ENCODE measurements at regions not wholly inside any gene's neighbourhood (a gene's known extent, or its start where the extent isn't known, plus 50 kb on each side); places are given as distances from the start of the nearest gene placed in this dataset.
A peak's percentile ranks its signal among the peaks of the same experiment; 100 is the strongest.

DNA sequence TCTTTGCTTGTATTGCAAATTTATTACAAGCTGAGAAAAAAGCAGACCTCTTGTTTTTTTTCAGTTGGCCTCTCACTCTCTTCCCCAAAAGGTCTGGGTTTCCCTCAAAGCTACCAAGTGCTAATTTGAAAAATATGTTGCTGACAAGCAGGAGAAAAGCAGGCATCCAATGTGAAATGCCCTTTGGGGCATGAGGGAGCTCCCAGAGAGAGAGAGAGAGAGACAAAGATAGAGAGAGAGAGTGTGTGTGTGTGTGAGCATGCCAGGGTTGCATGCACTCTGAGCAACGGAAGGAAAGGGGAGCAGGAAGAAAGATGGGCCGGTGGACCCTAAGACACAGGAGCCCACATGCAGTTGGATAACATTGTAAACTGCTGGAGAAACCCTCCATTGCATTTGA lies 358.4 kb downstream of the TMEM38B start:
- DNase-seq (ENCODE audit: low read depth) = no peak

DNA sequence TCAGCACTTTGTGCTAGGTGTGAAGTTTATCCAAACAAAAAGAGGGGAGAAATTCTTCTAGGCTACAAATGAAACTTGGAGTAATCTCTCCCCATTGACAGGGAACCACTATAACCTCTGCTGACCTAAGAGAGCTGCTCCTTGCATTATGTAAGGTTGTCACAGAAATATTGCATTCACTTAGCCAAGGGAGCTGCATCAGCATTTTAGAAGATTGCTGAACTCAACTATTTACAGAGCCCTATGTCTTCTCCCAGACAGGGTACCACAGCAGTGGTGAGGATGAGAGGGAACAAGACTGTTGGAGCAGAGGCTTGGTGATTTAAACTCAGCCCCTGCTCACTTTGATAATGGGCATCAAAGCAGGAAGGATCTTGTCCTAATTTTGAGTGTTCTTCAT lies 362.0 kb downstream of the TMEM38B start:
- no peak for DNase-seq (ENCODE audit: low read depth)

DNA sequence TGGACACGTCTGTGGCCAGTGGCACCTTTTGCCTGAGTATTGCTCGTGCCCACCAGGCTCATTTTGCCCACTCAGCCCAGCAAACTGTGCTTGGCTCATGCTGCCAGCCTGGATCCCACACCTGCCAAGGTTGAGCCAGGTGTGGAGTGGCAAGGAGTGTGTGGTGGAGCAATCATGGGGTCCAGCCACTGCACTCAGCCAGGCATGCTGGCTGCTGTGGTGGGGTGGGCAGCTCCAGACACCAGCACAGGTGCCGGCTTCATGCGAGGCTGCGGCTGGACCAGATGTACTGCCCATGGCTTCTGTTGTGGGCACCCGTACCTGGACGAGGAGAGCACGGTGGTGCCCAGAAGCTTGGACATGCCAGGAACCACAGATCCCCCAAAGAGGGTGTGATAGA lies 364.1 kb downstream of the TMEM38B start:
- DNase-seq (ENCODE audit: low read depth) = no peak

DNA sequence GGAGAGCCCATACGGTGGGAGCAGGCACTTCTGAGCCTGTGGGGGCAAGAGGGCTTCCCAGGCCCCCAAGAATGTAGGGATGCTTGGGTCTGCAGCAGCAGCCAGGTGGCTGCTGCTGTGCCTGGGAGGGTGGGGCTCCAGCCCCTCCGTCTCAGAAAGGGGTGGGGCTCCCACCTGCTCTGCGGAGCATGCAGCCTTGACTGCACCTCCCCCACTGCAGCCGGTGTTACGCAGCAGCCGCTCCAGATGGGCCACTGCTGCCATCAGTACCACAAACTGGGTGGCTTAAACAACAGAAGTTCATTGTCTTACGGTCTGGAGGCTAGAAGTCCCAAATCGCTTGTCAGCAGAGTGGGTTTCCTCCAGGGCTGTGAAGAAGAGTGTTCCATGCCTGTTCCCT lies 365.5 kb downstream of the TMEM38B start:
- no peak for DNase-seq (ENCODE audit: low read depth)

DNA sequence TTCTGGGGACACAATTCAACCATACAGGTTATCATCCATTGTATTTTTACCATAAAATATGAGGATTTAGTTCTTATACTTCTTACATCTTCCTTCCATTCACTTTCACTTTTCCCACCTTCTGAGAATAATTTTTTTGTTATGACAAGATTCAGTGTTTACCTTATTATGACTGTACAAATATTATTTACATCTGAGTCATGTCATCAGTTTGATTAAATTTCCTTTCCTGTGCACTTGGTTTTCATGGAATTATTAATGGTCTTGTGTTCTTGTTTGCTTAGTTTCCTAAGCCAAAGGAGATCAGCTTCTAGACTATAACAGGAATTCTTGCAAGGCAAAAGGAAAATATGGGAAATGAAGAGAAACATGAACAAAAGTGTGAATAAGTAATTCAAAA lies 366.5 kb downstream of the TMEM38B start:
- no peak for DNase-seq (ENCODE audit: low read depth)

DNA sequence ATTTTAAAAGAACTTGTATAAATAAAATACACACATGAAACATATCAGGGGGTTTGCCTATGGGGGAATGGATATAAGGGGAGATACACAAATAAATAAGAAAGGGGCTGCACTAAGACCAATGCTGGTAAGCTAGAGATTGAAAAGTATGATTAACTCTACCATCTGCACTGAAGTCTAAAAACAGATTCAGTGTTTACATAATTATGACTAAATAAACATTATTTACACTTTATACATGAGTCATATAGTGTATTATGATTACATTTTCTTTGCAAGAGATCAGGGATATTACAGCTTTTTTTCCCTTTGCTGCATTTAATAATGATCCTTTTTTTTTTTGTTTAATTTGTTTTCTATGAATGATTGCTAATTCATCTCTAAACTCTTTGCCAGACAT lies 367.9 kb downstream of the TMEM38B start:
- no peak for DNase-seq (ENCODE audit: low read depth)

DNA sequence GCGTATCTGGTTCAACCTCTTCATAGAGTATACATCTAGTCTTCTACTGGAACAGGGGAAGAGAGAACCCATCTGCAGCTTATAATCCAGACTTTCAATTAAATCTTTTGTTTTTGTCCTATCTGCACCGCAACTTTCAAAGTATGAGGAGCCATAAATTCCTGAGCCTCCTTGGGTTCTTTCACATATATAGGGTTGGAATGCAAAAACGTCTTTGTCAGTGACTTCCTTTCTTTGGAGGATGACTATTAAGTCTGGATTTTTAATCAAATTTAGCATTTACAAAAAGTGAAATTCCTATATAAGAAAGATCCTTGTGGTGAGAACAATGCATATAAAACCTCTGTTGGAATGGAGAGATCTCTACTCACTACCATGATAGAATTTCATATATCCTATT lies 370.8 kb downstream of the TMEM38B start:
- DNase-seq (ENCODE audit: low read depth) = no peak

DNA sequence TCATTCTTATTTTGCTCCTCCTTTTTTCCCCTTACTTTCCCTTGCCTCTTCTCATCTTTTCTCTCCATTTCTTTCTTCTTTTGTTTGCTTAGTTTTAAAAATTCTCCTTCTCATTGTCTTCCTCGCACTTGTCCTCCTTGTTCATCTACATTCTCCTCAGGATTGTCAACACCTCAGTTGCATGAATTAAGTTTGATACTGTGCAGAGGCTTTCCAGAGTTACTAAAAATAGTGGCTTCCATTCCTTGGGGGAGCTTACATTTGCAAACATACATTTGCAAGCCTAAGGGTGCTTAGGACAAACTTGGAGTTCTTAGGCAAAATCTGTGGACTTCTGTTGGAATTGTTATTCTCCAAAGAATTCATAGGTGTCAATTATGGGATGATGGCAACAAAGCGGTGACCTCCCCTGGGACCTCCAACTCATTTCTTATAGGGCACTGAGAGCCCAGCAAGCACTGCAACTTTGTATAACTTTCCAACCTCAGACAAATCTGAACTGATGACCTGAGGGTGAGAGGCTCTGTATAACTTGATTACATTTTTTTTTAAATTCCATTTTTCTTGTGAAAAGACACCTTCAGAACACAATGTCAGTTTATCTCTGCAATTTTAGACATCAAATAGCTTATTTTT lies 371.4 kb downstream of the TMEM38B start:
- DNase-seq (ENCODE audit: low read depth) = no peak

DNA sequence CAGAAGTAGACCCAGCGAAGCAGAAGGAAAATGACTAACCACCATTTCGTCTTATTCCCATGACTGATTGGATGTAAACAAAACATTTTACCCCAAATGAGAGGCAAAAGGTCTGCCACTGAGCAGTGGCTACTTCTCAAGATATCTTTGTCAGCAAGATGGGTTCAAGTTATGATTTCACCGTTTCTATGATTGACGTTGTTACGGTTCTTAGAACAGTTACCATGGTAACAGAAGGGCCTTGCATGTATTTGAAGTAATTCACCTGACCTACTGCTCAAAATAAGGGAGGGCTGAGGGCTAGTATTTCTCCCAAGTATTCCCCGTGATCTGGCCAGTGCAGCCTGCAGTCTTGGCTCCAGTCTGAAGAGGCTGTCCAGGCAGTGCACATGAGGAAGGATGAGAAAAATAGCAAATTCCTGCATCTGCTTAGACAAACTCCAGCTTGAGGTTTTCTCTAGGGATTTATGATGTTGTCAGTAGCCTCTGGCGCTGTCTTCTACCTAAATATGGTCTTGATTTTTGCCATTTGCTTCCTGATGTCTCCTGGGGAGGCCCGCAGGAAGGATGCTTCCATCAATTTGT lies 372.7 kb downstream of the TMEM38B start:
- DNase-seq (ENCODE audit: low read depth) = no peak

DNA sequence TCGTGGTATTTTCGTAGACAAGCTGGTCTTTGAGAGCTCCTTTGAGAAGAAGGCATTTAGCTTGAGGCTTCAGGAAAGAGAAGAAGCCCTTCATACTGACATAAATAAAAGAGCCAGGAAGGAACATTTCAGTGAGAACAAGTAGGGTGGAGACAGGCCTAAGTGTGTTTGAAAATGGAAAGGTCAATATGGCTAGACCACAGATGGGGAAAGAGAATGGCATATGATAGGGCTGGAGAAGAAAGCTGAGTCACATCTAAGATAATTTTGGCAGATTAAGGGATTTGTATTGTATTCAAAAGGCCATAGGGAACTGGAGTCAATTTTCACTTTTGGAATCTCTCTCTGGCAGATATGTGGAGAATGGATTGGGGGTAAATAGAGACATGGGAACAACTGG lies 374.9 kb downstream of the TMEM38B start:
- DNase-seq (ENCODE audit: low read depth) = no peak

DNA sequence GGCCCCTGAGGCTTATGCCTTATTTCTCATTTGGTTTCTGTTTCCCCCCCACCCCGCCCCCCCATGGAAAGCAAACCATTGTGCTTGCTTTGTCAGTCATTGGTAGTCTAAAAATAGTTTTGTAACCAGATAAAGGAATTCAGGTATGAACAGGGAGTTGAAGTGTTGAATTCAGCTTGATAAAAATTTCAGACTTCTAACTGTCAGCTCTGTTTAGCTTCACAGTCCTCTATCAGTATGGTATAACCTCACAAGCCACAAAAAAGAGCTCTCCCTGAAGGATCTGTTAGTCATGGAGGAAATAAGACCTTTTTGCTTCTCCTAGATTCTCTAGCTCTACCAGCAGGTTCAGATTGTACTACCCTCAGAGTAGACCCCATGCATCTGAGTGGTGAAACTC lies 378.1 kb downstream of the TMEM38B start:
- DNase-seq (ENCODE audit: low read depth) = no peak

DNA sequence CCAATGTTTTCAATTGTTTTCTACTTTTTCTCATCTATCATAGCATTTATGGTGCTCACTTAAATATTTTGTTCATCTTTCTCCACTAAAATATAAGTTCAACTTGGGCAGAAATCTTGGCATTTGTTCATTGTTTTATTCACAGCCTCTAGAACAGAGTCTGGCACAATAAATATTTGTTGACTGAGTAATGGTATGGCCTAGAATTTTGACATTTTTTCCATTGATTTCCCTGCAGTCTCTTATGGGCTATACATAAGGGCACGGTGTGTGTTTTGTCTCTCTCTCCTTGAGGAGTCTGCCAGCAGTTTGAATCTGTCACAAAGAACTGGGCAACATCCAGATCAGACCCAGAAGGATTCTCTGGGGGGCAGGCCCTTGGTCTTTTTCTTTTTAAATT lies 379.7 kb downstream of the TMEM38B start:
- DNase-seq (ENCODE audit: low read depth) = no peak

DNA sequence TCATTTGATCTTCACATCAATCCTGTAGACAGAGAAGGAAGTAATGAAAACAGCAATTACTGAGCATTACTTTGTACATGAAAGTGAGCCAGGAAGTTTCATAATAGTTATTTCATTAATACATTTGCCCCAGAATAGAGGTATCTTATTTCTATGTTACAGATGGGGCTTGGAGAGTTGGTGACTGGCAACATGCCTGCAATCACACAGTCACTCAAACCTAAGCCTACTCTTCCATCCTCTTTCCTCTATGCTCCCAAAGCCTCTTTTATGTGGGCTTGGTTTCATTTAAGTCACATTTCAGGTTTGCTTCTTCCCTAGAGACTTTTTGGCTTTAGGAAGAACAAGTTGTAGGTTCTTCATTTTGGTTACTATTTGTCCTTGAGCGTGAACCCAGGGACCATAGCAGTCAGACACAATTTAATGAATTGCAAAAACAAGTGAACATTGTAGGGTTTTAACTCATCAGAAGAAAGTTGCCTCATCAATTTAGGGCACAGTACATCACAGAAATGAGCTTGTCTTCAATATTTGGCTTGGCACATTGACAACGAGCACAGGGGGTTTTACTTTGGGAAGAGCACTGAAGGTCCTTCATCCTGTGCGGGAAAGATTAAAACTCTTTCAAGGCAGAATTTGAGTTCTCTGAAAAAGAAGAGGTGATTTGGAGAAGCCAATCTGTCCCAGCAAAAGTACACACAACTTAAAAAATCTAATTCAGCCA lies 381.1 kb downstream of the TMEM38B start:
- no peak for DNase-seq (ENCODE audit: low read depth)

DNA sequence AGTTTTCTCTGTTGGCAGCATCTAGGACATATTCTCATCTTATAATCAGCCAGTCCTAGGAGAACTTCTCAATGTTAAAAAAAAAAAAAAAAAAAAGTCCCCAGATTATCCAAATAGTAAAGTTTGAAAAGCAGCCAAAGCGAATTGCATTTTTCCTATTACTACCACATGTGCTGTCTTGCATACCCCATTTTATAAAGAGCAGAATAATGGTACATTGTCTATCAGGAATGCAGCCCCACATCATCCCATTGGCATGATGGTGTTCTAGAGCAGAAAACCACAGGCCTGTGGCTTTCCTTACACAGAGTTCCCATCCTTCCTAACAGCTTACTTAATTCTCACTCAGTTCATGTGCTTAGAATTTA lies 381.6 kb downstream of the TMEM38B start:
- peak; percentile 47 for DNase-seq (ENCODE audit: low read depth)

DNA sequence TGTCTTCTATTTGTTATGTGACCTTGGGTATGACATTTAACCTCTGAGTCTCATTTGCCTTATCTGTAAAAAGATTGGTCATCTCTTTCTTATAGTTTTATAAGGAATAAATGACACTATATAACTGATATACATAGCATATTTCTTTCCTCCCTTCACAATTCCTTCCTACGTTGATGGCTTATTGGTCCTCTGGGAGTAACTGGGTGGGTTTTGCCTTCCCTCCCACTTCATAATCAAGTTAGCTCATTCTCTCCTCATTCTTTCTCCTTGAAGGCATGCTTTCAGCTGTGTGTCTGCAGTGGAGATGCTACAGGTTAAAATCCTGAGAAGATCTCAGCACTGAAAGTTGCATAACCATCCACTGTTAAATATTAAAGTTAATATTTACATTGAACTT lies 382.4 kb downstream of the TMEM38B start:
- DNase-seq (ENCODE audit: low read depth) = no peak

DNA sequence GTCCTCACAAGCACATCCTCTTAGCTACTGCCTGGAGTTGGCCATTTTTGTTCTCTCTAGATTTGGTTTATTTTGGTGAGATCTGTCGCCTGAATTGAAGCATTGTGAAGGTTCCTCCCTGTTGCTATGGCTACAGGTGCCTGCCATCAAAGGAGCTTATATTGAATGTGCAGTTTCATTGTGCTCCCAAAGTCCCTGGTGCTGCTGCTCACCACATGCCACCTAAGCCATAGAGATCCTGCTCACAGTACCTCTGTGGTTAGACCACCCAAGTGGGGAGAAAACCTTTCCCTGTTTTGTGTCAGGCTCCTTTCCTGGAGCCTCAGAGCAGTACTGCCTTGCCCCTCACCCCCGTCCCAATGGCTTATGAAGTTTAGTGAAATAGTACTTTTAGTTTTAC lies 383.4 kb downstream of the TMEM38B start:
- DNase-seq (ENCODE audit: low read depth) = no peak

DNA sequence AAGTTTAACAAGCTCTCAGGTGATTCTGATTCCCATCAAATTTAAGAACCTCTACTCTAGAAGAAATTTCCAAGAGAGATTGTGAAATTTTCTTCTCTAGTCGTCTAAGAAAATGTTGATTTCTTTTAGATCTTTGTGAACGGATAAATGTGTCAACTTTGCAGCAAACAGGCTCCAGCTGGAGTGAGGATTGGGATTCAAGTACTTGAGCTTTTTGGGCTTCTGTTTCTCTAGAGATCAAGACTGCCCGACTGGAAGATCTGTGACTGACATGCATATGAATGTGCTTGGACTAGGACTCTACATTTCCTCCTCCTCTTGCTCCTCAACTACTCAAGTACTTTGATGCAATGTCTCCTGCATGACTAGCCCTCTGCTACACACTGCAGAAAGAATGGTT lies 388.3 kb downstream of the TMEM38B start:
- DNase-seq (ENCODE audit: low read depth) = no peak

DNA sequence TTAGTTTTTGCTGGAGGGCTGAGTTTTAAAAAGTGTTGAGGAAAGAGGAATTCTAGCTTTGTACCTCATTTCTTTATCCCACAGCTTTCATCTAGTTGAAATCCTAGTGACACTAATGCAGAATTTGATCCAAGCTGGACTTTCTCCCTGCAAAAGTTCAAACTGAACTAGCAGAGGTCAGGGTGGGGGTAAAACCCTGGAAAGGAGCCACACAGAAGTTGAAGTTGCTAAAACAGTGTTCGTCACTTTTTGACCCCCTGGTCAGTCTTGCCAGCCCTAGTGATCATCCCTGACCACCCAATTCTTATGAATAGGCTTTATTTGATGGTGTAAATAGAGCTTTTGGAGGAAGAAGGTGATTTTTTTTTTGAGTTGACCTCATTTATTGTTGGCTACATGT lies 390.4 kb downstream of the TMEM38B start:
- DNase-seq (ENCODE audit: low read depth) = no peak

DNA sequence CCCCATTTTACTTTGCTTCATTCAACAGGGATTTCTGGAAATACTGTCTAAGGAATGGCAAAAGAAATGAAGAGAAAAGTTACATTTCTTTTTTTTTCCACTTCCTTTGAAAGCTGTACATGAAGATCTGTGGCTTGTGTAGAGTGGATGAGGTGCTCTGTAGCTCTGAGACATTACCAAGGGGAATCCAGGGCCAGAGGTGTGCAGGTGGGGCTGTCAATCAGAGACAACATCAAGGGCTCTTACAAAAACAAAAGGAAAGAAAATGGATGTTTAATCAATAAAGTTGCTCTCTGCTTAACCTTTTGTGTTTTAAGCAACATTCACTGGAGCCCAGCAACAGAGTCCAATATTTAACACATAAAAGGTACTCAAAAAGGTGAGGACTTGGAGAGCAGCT lies 391.1 kb downstream of the TMEM38B start:
- DNase-seq (ENCODE audit: low read depth) = no peak

DNA sequence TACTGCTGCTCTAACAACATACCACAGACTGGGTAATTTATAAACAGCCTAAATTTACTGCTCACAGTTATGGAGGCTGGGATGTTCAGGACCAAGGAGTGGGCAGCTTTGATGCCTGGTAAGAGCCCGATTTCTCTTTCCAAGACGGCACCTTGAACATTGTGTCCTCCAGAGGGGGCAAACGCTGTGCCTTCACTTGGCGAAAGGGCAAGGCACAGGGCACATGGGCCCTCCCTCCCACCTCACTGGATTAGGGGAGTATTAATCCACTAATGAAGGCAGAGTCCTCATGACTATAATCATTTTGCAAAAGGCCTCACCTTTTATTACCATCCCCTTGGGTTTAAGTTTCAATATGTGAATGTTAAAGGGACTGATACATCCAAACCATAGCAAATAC lies 397.7 kb downstream of the TMEM38B start:
- no peak for DNase-seq (ENCODE audit: low read depth)

DNA sequence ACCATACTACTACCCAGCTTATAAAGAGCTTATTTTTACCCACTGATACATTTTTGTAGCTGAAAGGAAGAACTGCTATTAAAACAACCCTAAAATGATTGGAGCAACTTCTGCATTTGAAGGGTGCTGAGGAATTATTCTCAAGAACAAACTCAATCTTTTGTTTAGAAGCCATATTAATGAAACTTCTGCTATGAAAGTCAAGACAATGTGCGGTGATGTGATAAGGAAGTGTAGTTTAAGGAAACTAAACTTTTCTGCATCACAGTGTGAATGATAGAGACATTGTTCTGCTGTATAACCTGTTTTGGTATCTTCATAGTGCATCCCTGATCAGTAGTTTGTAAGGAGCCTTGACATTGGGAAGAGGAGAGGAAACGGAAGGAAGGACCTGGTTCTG lies 408.5 kb downstream of the TMEM38B start:
- no peak for DNase-seq (ENCODE audit: low read depth)

DNA sequence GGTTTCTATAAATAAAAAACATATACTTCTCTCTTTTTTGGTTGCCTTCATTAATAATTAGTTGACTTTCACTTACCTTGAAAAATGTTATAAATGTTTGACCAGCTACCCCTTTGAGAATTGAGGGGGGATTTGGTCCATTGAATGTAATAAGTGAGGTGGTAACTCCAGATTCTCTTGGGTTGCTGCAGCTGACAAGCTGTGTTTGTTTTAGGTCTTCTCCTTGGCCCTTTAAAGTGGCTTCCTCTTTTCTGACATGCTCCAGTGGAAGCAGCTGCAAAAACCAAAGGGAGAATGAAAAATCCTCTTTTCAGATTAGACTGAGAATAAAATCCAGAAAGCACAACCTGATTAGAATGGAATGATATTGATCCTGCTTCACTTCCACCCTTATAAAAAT lies 410.5 kb downstream of the TMEM38B start:
- no peak for DNase-seq (ENCODE audit: low read depth)

DNA sequence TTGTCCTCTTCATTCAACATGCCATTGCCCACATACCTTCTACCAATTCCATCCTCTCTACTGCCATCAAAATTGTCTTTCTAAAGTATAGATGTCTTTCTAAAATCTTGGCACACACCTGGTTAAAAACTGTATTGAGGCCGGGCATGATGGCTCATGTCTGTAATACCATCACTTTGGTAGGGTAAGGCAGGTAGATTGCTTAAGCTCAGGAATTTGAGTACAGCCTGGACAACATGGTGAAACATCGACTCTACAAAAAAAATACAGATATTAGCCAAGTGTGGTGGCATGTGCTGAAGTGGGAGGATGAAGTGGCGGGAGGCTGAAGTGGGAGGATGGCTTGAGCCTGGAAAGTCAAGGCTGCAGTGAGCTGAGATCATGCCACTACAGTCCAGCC lies 412.1 kb downstream of the TMEM38B start:
- DNase-seq (ENCODE audit: low read depth) = no peak

DNA sequence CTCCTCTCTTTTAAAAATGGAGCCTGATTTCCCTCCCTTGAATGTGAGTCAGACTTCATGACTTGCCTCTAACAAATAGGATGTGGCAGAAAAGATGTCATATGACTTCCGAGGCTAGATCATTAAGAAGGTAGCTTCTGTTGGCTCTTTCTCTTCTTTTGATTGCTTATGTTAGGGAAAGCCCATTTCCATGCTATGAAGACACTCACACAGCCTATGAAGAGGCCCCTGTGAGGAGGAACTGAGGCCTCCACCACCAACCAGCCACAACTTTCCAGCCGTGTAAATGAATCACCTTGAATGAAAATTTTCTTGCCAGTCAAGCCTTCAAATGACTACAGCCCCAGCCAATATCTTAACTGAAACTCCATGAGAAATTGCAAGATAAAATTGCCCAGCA lies 413.4 kb downstream of the TMEM38B start:
- DNase-seq (ENCODE audit: low read depth) = no peak

Data from GM04503 (cell line).